ENCODE measurements at regions not wholly inside any gene's neighbourhood (a gene's known extent, or its start where the extent isn't known, plus 50 kb on each side); places are given as distances from the start of the nearest gene placed in this dataset.

DNA sequence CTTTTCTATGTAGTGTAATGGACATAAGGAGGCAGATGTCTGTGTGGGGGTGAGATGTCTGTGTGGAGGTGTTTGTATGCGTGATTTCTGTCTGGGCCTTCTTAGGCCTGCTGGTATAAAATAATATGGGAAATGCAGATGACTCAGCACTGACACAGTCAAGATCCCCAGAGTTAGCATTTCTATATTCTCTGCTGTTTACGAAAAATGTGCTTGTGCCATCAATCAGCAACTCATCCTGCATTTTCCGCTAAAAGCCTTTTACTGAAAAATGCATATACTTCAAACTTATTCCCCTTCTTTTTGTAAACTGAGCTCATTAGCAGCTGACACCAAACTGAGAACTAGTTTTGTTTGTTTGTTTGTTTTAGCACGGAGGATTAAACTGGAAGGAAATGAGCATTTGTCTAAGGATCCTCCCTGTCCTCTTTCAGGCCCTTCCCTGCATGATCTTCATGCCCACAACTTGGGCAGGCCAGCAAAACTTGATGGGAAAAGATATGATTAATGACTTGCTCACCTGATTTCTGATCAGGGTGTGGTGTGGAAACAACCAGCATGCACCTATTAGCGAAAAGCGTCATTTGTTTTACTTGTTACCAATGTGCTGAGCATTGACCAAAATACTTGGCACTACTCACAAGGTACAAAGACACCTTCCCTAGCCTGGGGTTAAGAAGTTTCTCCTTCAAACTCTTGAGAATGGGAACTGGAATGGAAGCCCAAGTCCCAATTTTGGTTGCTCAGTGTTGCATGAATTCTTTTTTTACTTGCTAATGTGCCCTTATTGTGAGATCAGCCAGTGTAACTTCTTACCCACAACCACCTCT is 77.4 kb downstream of the NDUFS5 start:
- 0 out of 2 replicates have a peak overlapping the region, but pooled peaks have one; percentile 4 for H3K4me3 ChIP-seq (replicated peaks; ENCODE audit: low read depth, low read length)
- TF ChIP-seq, protein P1, sequence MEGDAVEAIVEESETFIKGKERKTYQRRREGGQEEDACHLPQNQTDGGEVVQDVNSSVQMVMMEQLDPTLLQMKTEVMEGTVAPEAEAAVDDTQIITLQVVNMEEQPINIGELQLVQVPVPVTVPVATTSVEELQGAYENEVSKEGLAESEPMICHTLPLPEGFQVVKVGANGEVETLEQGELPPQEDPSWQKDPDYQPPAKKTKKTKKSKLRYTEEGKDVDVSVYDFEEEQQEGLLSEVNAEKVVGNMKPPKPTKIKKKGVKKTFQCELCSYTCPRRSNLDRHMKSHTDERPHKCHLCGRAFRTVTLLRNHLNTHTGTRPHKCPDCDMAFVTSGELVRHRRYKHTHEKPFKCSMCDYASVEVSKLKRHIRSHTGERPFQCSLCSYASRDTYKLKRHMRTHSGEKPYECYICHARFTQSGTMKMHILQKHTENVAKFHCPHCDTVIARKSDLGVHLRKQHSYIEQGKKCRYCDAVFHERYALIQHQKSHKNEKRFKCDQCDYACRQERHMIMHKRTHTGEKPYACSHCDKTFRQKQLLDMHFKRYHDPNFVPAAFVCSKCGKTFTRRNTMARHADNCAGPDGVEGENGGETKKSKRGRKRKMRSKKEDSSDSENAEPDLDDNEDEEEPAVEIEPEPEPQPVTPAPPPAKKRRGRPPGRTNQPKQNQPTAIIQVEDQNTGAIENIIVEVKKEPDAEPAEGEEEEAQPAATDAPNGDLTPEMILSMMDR (IDR thresholded peaks at IDR 0.05; ENCODE audit: low read depth, low read length, missing control alignments) = no peak
- no peak for DNase-seq (ENCODE audit: extremely low read depth, low read depth)

DNA sequence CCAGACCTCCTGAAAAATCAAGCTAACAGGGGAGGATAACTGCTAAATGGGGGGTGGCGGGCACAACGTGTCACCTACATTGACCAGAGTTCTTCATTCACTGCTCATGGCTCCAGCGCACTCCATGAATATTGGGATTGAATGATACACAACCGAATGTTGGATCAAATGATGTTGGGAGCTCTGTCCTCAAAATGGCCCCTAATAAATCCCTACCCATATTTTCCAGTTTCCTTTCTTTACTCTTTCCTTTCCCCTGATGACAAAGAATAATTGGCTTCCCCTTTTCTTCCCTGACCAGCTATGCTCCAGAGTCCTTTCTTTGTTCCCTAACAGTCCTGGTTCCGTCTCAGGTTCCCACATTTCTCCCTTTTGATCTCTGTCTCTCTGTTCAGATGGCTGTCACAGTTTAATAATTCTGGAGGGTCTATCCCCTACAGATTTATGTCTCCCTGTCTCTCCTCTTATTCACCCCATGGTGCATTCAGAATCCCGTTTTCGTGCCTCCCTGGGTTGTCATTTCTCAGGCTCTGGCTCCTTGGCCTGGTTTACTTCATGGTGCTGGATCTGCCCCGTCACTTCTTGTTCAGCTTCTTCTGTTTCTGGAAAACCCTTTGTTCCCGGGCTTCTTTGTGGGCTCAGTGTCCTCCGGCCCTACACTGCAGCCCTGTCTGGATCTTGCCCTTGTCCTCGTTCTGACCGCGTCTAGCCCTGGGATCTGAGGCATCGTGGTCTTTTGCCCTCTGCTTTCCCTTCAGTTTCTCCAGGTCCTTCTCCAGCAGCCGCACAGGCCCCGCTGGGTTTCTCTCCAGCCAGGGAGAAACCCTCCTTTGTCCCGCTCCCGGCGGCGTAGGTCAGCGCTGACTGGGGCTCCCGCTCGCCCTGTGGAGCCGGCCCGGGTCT is 78.3 kb downstream of the NDUFS5 start:
- TF ChIP-seq, protein P1 (IDR thresholded peaks at IDR 0.05; ENCODE audit: low read depth, low read length, missing control alignments) = no peak
- DNase-seq (ENCODE audit: extremely low read depth, low read depth) = no peak
- H3K4me3 ChIP-seq (replicated peaks; ENCODE audit: low read depth, low read length) = peak overlapping the region; percentile 82

DNA sequence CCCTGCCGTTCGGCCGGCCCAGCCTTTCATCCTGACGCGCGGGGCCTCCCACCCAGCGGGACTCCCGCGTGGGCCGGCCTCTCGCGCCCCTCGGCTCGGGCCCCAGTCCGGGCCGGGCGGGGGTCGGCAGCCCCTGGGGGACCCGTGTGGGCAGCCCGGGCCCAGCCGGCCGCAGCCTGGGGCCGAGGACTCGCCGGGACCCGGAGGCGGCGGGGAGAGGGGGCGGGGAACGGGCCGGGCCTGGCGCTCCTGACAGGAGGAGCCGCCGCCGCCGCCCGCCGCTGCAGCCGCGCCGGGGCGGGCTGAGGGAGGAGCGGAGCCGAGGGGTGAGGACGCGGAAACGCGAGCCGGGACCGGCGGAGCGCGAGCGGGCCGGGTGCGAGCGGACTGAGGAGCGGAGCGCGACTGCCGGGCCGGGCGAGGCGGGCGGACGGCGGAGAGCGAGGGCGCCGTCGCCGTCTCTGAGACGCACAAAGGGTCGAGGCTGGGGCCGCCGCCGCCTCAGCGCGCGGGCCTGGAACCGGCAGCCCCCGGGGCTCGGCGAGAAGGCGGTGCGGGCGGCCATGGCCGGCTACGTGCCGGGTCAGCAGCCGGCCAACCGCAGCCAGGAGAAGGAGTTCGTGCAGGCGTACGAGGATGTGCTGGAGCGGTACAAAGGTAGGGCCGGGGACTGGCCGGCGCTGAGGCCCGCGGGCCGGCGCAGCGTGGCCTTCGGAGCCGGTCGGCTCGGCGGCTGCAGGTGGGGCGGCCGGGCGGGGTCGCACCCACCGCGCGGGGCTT is 79.1 kb downstream of the NDUFS5 start:
- peak overlapping the region; percentile 82 for H3K4me3 ChIP-seq (replicated peaks; ENCODE audit: low read depth, low read length)
- TF ChIP-seq, protein P1 (IDR thresholded peaks at IDR 0.05; ENCODE audit: low read depth, low read length, missing control alignments) = no peak
- no peak for DNase-seq (ENCODE audit: extremely low read depth, low read depth)

DNA sequence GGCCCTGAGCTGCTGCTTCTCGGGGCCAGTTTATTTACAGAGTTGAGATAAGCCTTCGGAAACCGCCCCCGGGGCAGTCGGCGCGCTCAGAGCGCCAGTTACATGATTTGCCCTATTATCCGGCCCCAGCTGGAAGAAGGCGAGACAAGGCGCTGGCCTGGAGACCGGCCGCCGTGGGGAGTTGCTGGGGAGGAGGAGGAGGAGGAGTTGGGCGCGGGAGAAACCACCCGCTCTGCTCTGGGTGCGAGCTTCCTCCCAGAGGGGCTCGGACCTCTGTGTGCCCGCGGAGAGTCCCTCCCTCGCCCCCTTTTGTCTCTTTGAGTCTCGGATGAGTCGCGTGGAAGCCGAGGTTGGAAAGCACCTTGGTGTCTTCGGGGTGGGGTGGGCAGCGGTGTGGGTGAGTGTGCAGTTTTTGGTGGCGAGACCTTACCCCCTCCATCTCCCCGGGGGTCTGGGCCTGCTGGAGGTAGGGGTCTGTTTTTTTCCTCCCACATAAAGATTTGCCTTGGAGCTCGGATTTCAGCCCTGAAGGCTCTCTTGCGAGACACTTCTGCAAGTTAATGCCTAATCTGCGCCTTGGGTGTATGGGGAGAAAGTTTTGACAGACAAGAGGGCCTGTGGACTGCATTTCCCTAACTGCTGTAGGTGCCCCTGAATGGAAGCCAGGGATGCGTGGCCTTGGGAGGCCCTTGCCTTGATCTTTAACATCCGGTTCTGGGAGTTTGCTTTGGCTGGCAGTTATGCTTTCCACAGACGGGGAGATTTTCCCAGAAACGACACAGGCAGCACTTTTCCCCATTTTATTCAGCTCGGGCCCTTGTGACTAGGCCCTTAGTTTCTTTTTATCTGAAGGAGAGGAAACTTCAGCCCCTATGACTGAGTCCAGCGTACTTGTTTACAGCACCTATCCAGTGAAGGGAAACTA is 80.0 kb downstream of the NDUFS5 start:
- TF ChIP-seq, protein P1 (IDR thresholded peaks at IDR 0.05; ENCODE audit: low read depth, low read length, missing control alignments) = no peak
- DNase-seq (ENCODE audit: extremely low read depth, low read depth) = no peak
- peak overlapping the region; percentile 82 for H3K4me3 ChIP-seq (replicated peaks; ENCODE audit: low read depth, low read length)

DNA sequence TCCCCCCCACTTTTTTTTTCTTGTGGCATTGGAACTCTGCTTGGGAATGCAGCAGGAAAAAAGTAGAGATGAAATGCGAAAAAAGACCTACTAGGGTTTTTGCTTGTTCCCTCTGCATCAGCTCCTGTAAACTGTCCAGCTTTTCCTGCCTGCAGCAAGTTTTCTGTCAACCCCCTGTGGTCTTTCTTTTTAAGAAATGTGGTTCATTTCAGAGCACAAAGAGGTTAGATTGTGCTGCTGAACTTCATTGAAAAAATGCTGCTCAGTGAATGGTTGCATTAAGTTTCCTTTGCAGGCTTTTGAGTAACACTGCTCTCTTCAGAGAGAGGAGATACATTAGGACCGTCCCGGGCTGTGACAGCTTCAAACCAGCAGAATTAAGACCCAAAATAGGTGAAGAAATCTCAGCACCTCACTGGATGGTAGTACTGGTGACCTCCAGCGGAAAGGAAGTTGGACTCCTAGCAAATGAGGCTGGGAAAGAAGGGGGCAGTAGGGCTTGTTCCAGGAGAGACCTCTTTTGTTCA is 80.7 kb downstream of the NDUFS5 start:
- peak overlapping the region; percentile 82 for H3K4me3 ChIP-seq (replicated peaks; ENCODE audit: low read depth, low read length)
- TF ChIP-seq, protein P1 (IDR thresholded peaks at IDR 0.05; ENCODE audit: low read depth, low read length, missing control alignments) = no peak
- no peak for DNase-seq (ENCODE audit: extremely low read depth, low read depth)

All from HFF-Myc (cell line).